PC-9 (cell line): ENCODE measurements at regions not wholly inside any gene's neighbourhood (a gene's known extent, or its start where the extent isn't known, plus 50 kb on each side); places are given as distances from the start of the nearest gene placed in this dataset.

ENCODE experiments used
- CTCF ChIP-seq: fragments of 200-600 bp; sonication (generic); conservative IDR thresholded peaks from 2 replicates; pipeline ENCODE4 v1.6.1; 2017; ENCODE audit warnings: mixed run types, antibody characterized with exemption, mild to moderate bottlenecking, moderate library complexity
- EZH2 ChIP-seq: fragments of 200-600 bp; sonication (generic); IDR thresholded peaks from 2 replicates; pipeline ENCODE4 v1.8.0; 2017; ENCODE audit warnings: antibody characterized with exemption, low read depth

- TF ChIP-seq CTCF (no peak), EZH2 (no peak)
These were observed 67.5 kb upstream of the SETMAR start for GRCh38 chr3:4235690-4236089.
